ENCODE measurements at regions not wholly inside any gene's neighbourhood (a gene's known extent, or its start where the extent isn't known, plus 50 kb on each side); places are given as distances from the start of the nearest gene placed in this dataset.

DNA sequence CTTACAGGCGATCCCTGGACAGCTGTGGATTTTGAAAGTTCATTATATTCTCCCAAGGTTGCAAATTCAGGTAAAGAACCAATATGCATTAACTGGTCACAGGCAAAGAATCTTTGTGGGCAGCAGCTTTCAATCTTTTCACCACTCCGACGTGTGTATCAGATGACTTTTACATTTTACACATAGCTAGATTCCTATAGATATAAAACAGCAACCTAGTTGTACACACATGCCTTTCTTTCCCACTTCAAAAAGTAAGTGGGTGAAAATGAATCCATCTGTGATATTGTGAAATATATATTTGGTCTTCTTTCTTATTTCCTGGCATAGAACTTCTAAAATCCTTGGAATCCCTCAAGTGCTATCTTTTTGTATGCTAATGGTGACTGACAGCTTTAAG lies 72.5 kb downstream of the SCG2 start:
- no peak for DNase-seq

- DNase-seq = no peak
Measured at GRCh38 chr2:223530811-223531210, 71.3 kb downstream of the SCG2 start.

DNA sequence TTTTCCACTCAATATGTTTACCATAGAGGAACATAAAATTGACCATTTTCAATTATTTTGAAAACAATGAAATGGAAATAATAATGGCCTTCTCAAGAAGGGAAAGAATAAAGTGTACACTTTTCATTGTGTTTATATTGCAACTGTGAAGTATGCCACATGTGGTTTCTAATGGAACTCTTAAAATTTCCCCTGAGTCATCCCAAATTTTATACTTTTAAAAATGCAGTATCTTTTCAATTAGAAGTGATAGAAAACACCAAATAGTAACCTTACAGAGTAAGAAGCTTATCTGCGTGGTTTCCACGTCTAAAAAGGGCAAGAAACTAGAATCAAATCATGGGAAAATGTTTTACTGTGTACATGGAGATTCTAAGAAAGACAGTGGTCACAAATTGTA lies 70.0 kb downstream of the SCG2 start:
- DNase-seq = no peak

- DNase-seq = no peak
Measured at GRCh38 chr2:223532712-223533111, 69.4 kb downstream of the SCG2 start.

DNA sequence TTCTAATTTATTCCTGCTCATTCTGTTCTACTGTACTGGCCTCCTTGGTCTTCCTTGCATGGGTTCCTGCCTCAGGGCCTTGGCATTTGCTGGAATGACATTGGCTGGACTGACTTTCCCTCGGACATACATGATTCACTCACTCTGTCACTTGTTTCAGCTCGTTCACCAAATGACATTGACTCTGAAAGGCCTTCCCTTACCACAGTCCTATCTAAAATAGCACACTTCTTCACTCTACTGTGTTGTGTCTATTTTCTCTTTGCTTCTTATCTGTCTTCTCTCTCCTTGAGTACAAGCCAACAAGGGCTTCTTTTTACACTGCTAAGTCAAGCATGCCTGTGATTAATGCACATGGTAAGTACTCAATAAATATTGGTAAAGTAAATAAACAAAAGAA lies 65.6 kb downstream of the SCG2 start:
- DNase-seq = no peak

DNA sequence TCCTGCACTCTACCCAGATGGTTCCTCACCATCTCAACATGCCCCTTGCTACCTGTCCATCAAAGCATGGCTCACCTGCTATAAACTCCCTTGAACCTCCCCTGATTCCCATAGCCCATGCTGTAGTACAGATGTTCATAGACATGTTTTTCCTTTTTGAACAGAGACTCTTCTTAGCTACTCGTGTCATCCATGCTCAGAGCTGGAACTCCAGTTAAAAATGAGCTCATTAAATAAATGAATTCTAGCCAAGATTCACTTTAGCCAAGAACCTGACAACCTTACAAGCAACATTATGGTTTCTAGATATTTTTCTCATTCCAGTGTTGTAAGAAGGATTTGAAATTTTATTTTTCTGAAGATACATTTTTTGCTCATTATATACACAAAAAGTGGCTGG lies 65.0 kb downstream of the SCG2 start:
- no peak for DNase-seq

DNA sequence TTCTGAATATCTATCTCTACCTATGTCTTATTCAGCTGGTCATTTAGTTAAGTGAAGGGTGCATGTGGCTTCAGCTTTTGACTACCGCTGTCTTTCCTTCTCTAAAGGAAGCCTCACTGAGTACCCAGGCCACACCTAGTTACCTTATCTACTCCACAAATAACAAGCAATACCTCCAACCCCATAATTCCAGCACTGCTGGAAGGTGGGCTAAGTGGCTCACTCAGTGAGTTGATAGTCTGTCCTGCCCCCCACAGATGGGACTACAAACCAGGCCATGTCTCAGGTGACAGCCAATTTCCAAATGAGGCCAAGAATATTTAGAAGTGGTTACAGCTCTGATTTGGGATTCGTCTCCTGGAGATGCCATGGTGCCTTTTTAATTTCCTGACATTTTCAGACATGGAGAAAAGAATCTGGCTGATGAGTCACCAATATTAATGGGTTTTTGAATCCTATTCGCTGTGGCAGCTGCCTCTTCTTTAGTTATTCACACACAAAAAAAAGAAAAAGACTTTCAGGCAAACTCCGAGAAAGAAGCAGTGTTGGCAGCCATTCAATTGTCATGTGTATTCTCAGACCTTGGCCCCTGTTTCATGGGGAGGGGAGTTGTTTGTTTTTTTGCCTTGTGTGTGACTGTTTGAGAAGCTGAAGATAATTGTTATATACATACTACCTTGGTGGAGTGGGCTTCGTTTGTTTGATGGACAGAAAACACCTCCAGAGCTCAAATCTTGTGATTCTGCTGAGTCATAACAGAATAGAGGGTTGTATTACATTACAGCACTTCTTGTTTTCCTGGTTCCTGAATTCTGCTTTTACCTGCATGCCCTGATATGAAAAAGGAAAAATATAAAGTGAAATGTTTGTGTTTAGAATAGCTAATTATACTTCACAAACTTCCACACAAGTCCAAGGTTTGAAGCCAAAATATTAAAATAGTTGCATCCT lies 64.2 kb downstream of the SCG2 start:
- peak; percentile 77 for DNase-seq

DNA sequence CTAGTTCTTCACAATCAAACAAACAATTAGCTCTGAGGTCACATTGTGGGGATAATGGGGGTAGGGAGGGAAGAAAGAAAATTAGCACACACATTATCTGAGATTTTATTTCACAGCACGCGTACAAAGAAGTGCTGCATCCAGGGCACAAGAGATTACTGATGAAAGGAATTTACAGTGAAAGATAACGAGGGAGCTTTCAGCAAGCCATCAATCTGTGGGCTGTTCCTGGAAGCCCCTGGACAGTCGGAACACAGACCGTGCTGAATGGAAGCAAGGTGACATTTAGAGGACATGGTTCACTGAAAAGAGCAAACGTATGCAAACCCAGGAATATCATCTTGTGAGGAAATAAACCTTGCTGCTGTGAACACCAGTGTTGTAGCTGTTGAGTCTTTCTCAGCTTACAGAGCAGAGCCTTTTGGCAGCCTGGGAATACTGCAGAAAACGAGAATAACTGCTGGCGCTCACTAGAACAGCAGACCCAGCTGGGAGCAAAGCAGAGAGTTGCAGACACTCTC lies 63.2 kb downstream of the SCG2 start:
- peak; percentile 77 for DNase-seq

GRCh38 chr2:223541546-223541945 lies 60.6 kb downstream of the SCG2 start:
- DNase-seq = no peak

- peak; percentile 72 for DNase-seq
Measured at GRCh38 chr2:223542501-223542900, 59.7 kb downstream of the SCG2 start.

DNA sequence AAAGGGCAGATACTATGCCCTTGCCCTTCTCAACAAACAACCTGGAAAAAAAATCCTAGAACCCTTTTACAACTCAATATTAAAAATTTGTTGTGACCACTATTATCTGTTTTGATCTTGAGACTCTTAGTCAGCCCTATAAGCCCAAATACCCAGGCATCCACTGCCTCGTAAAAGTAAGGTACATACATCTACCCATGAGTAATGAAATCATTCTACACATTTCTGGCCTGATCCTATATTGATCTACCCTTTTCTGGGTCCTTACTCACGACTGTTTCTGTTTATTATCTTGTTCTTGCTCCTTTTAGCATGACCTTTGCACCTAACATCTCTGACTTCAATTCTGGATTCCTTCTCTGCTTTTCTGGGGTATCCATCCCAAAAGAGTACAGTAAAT lies 56.8 kb downstream of the SCG2 start:
- DNase-seq = no peak

- no peak for DNase-seq
Measured at GRCh38 chr2:223545830-223546229, 56.3 kb downstream of the SCG2 start.

All from NCI-H1092 treated with DMSO at 0.1 percent for 48 hours (cell line).